Glomerular visceral epithelial cell (primary cell): ENCODE measurements at regions not wholly inside any gene's neighbourhood (a gene's known extent, or its start where the extent isn't known, plus 50 kb on each side); places are given as distances from the start of the nearest gene placed in this dataset.
A peak's percentile ranks its signal among the peaks of the same experiment; 100 is the strongest.

Experiments used
- DNase-seq: peaks from one replicate; pipeline ENCODE4 v3.0.0-alpha.2; 2016; ENCODE audit errors: extremely low spot score

DNA sequence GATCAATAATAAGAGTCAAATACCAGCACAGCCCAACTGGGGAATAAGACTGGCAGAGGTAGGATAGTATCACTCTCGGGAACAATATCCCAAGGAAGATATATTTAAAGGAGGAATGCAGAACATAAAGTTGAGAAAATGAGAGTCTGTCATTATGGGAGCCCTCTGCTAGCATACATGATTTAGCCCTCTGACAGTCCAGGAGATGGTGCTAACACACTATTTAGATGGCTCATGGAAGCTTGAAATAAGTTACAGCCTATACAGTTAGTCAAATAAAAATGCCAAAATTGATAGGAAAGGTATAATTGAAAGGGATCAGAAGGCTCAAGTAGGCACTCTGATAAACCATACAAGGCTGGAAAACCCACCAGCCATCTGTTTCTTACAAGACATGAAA is 201.0 kb upstream of the NEIL3 start:
- DNase-seq = peak; percentile 9

GRCh38 chr4:177109769-177110168 is 199.9 kb upstream of the NEIL3 start:
- DNase-seq = no peak

GRCh38 chr4:177116161-177116560 is 193.5 kb upstream of the NEIL3 start:
- DNase-seq = no peak

GRCh38 chr4:177117256-177117655 is 192.4 kb upstream of the NEIL3 start:
- no peak for DNase-seq

- DNase-seq = no peak
Measured at GRCh38 chr4:177118596-177118995, 191.1 kb upstream of the NEIL3 start.

DNA sequence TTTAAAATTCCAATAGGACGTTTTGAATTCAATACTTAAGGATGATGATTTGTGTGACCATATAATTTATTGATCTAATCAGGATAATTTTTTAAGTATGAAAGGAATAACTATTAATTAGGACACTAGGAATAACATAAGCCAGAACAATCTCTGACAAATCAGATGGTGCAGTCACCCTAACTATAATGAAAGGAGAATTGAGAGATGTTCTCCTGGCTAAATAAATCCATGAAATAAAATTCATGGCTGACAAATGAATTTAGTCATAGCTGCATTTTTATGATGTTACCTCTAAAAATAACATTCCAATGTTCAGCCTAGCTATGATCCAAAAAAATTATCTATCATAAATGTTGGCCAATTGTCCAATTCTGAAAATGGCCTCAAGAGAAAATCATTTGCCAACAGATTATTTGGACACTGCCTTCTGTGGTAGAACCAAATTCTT is 190.6 kb upstream of the NEIL3 start:
- DNase-seq = no peak

DNA sequence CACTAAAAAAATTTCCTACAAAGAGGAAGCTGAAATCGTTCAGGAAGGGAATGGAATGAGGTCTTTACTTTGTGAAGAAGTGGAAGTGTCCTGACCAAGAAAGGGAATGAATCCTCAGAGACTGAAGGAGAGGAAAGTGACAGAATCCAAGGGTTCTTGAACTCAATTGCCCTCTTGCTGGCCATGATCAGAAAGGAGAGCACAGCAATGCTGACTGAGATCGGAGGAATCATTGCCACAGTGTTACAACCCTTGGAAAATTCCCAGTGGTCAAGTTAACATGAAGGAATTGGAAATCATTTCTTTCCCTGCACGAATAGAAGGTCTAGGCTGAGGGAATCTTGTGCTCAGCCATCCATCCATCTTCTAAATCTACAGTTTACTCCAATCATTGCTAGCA is 190.0 kb upstream of the NEIL3 start:
- DNase-seq = no peak

- no peak for DNase-seq
Measured at GRCh38 chr4:177123811-177124210, 185.9 kb upstream of the NEIL3 start.

- no peak for DNase-seq
Measured at GRCh38 chr4:177124349-177125064, 185.2 kb upstream of the NEIL3 start.

- DNase-seq = no peak
Measured at GRCh38 chr4:177125656-177126055, 184.0 kb upstream of the NEIL3 start.

GRCh38 chr4:177127658-177128057 is 182.0 kb upstream of the NEIL3 start:
- DNase-seq = no peak

GRCh38 chr4:177128306-177128705 is 181.4 kb upstream of the NEIL3 start:
- no peak for DNase-seq

- no peak for DNase-seq
Measured at GRCh38 chr4:177131736-177132135, 177.9 kb upstream of the NEIL3 start.

- no peak for DNase-seq
Measured at GRCh38 chr4:177147668-177148067, 162.0 kb upstream of the NEIL3 start.

- no peak for DNase-seq
Measured at GRCh38 chr4:177155454-177155853, 154.2 kb upstream of the NEIL3 start.

GRCh38 chr4:177159600-177159999 is 150.1 kb upstream of the NEIL3 start:
- DNase-seq = no peak

- no peak for DNase-seq
Measured at GRCh38 chr4:177161781-177162180, 147.9 kb upstream of the NEIL3 start.

DNA sequence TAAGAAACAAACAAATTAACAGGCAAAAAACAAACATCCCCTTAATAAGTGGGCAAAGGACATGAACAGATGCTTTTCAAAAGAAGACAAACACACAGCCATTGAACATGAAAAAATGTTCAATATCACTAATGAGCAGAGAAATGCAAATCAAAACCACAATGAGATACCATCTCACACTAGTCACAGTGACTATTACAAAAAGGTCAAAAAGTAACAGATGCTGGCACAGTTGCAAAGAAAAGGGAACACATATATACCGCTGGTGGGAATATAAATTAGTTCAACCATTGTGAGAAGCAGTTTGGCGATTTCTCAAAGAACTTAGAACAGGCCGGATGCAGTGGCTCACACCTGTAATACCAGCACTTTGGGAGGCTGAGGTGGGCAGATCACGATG is 146.1 kb upstream of the NEIL3 start:
- no peak for DNase-seq

- DNase-seq = no peak
Measured at GRCh38 chr4:177171588-177171987, 138.1 kb upstream of the NEIL3 start.

DNA sequence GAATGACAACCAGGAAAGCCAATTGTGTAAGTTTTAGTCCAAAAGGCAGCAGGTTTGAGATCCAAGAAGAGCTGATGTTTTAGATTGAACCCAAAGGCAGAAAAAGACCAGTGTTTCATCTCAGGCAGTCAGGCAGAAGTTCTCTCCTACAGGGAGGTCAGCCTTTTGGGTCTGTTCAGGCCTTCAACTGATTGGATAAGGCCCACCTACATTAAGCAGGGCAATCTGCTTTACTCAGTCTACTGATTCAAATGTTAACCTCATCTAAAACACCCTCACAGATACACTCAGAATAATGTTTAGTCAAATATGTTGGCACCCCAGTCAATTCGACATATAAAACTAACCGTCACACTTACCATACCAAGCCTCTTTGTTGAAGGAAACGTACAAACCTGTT is 134.2 kb upstream of the NEIL3 start:
- DNase-seq = no peak

- no peak for DNase-seq
Measured at GRCh38 chr4:177177541-177178081, 132.1 kb upstream of the NEIL3 start.

- no peak for DNase-seq
Measured at GRCh38 chr4:177178246-177178645, 131.4 kb upstream of the NEIL3 start.

GRCh38 chr4:177182166-177182565 is 127.5 kb upstream of the NEIL3 start:
- DNase-seq = no peak

- no peak for DNase-seq
Measured at GRCh38 chr4:177182728-177183127, 126.9 kb upstream of the NEIL3 start.
